IMR-90 (cell line): ENCODE measurements at regions not wholly inside any gene's neighbourhood (a gene's known extent, or its start where the extent isn't known, plus 50 kb on each side); places are given as distances from the start of the nearest gene placed in this dataset.

ENCODE experiments used
- ATAC-seq: fragments of 200-7000 bp; cut with Tn5 transposase; 2 replicates; pipeline ENCODE4 v1.9.1; 2020; ENCODE audit warnings: low read depth, mild to moderate bottlenecking, moderate library complexity
- BruUV-seq: library from RNA; stranded (reverse); fragments of 400-500 nt; replicated peaks from 2 replicates; lab custom pipeline; 2021; lab: Mats Ljungman, UMichigan
- CTCF ChIA-PET: fragments of 300-600 bp; formaldehyde crosslinking; extraction: SDS; loops from one replicate; lab custom pipeline; 2021; ENCODE audit warnings: antibody characterized with exemption; lab: Yijun Ruan, JAX
- POLR2A ChIA-PET: fragments of 300-600 bp; sonication (Branson Sonifier 250); formaldehyde crosslinking; loops from one replicate; lab custom pipeline; 2022; ENCODE audit warnings: antibody characterized with exemption; ENCODE audit not compliant: unreplicated experiment; lab: Charles Lee
- DNase-seq: peaks from one replicate; pipeline ENCODE4 v3.0.0; 2013
- H2AFZ ChIP-seq: replicated peaks from 2 replicates; pipeline ENCODE3; 2013; ENCODE audit warnings: low read length, mild to moderate bottlenecking; ENCODE audit not compliant: poor library complexity
- H2AK5ac ChIP-seq: 2 replicates; pipeline ENCODE4 v1.6.1; 2013; ENCODE audit warnings: low read depth, low read length, inconsistent platforms
- H2AK9ac ChIP-seq: replicated peaks from 2 replicates; pipeline ENCODE3; 2013; ENCODE audit warnings: mild to moderate bottlenecking, low read depth, low read length, moderate library complexity; ENCODE audit not compliant: poor library complexity
- H2BK120ac ChIP-seq: 2 replicates; pipeline ENCODE4 v1.6.1; 2013; ENCODE audit warnings: low read depth, low read length, inconsistent platforms
- H2BK15ac ChIP-seq: 3 replicates; pipeline ENCODE4 v1.6.1; 2013; ENCODE audit warnings: low read depth, low read length, inconsistent platforms
- H2BK20ac ChIP-seq: 2 replicates; pipeline ENCODE4 v1.6.1; 2013; ENCODE audit warnings: low read depth, mild to moderate bottlenecking, inconsistent platforms, low read length, moderate library complexity
- H2BK5ac ChIP-seq: 2 replicates; pipeline ENCODE4 v1.6.1; 2013; ENCODE audit warnings: mild to moderate bottlenecking, low read depth, low read length, inconsistent platforms; ENCODE audit not compliant: poor library complexity, severe bottlenecking
- H3K14ac ChIP-seq: replicated peaks from 2 replicates; pipeline ENCODE4 v1.6.1; 2013; ENCODE audit warnings: low read depth, low read length, inconsistent platforms
- H3K18ac ChIP-seq: 2 replicates; pipeline ENCODE4 v1.6.1; 2013; ENCODE audit warnings: low read depth, low read length, control low read depth
- H3K23ac ChIP-seq: 2 replicates; pipeline ENCODE4 v1.6.1; 2013; ENCODE audit warnings: low read depth, low read length, inconsistent platforms
- H3K27ac ChIP-seq: 2 replicates; pipeline ENCODE4 v1.5.1; 2013; ENCODE audit warnings: mild to moderate bottlenecking, control low read depth, low read length; ENCODE audit not compliant: insufficient read depth
- H3K27me3 ChIP-seq: 2 replicates; pipeline ENCODE4 v1.6.1; 2013; ENCODE audit warnings: low read length; ENCODE audit not compliant: control insufficient read depth, insufficient read depth
- H3K36me3 ChIP-seq: 2 replicates; pipeline ENCODE4 v1.6.1; 2013; ENCODE audit warnings: low read length, mixed read lengths; ENCODE audit not compliant: control insufficient read depth, insufficient read depth
- H3K4ac ChIP-seq: 2 replicates; pipeline ENCODE4 v1.6.1; 2013; ENCODE audit warnings: low read depth, low read length, inconsistent platforms
- H3K4me1 ChIP-seq: 2 replicates; pipeline ENCODE4 v1.6.1; 2013; ENCODE audit warnings: low read length, mixed read lengths; ENCODE audit not compliant: control insufficient read depth, insufficient read depth
- H3K4me2 ChIP-seq: 2 replicates; pipeline ENCODE4 v1.6.1; 2013; ENCODE audit warnings: low read depth, mild to moderate bottlenecking, control low read depth, low read length, moderate library complexity
- H3K4me3 ChIP-seq: 2 replicates; pipeline ENCODE4 v1.5.1; 2013; ENCODE audit warnings: low read depth, mild to moderate bottlenecking, control low read depth, low read length, moderate library complexity; ENCODE audit not compliant: insufficient read depth
- H3K56ac ChIP-seq: 2 replicates; pipeline ENCODE4 v1.6.1; 2013; ENCODE audit warnings: low read length, inconsistent platforms; ENCODE audit not compliant: insufficient read depth; ENCODE audit errors: extremely low read depth
- H3K79me1 ChIP-seq, 2 experiments: 2 replicates each; pipeline ENCODE4 v1.6.1; 2013; ENCODE audit warnings: low read length in 2 of 2, inconsistent platforms in 1 of 2, low read depth in 1 of 2
- H3K9ac ChIP-seq: 2 replicates; pipeline ENCODE4 v1.6.1; 2013; ENCODE audit warnings: low read depth, low read length, control low read depth
- H3K9me1 ChIP-seq: 2 replicates; pipeline ENCODE4 v1.6.1; 2013; ENCODE audit warnings: low read length, inconsistent platforms; ENCODE audit not compliant: insufficient read depth
- H3K9me3 ChIP-seq: 2 replicates; pipeline ENCODE4 v1.6.1; 2013; ENCODE audit warnings: low read length; ENCODE audit not compliant: control insufficient read depth, insufficient read depth
- H4K20me1 ChIP-seq: 2 replicates; pipeline ENCODE4 v1.6.1; 2013; ENCODE audit warnings: low read length, inconsistent platforms; ENCODE audit not compliant: insufficient read depth
- H4K5ac ChIP-seq: 2 replicates; pipeline ENCODE4 v1.6.1; 2013; ENCODE audit warnings: mild to moderate bottlenecking, low read depth, low read length, control low read depth
- H4K8ac ChIP-seq, 2 experiments: 2 replicates each; pipeline ENCODE4 v1.6.1; 2013; ENCODE audit warnings: low read depth in 2 of 2, low read length in 2 of 2, control low read depth in 1 of 2, inconsistent platforms in 1 of 2
- H4K91ac ChIP-seq: 2 replicates; pipeline ENCODE4 v1.6.1; 2013; ENCODE audit warnings: low read depth, low read length, inconsistent platforms; ENCODE audit not compliant: insufficient read depth
- CTCF ChIP-seq: conservative IDR thresholded peaks from 2 replicates; pipeline ENCODE4 v1.5.1; 2012; ENCODE audit warnings: mild to moderate bottlenecking, low read depth, low read length, improper control_type of control experiment
- NFE2L2 ChIP-seq: fragments of 150-350 bp; IDR thresholded peaks from 2 replicates; pipeline ENCODE4 v1.6.1; 2016; ENCODE audit warnings: low read depth, mild to moderate bottlenecking, low read length
- WGBS, 2 experiments: methylation state at CpG; one replicate each; pipeline versions ENCODE4 v1.1.5 to v1.1.7; 2013; ENCODE audit warnings: missing lambda C conversion rate in 2 of 2; ENCODE audit not compliant: insufficient read length in 1 of 2; ENCODE audit errors: extremely low coverage in 2 of 2; 5-methylcytosine and 5-hydroxymethylcytosine counted together
- dilution Hi-C: fragments of 300-500 bp; cut with HindIII; formaldehyde crosslinking; loops from one replicate; pipeline ENCODE4 v1.14.3; 2018; ENCODE audit warnings: low sequenced_read_pairs; ENCODE audit not compliant: unreplicated experiment
- in situ Hi-C: fragments of 300-500 bp; cut with MboI; formaldehyde crosslinking; loops from 3 replicates; pipeline ENCODE4 v1.14.3; 2019; ENCODE audit warnings: low sequenced_read_pairs, inconsistent platforms, mixed read lengths
- intact Hi-C: fragments of 100-400 bp; cut with micrococcal nuclease; formaldehyde crosslinking; loops from 2 replicates; pipeline ENCODE4 v1.10.0; 2022

- Histone ChIP-seq H4K5ac (no peak overlapping the region), H3K9me3 (no peaks in the 10 kb centered on the region), H3K4me1 (no peaks in the 10 kb centered on the region), H2AFZ (no peak overlapping the region), H3K27ac (no peak overlapping the region), H3K56ac (no peak overlapping the region), H3K23ac (no peak overlapping the region), H3K4me3 (no peak overlapping the region), H3K27me3 (no peaks in the 10 kb centered on the region), H3K14ac (no peak overlapping the region), H2BK120ac (no peak overlapping the region), H2BK20ac (no peak overlapping the region), H4K91ac (no peak overlapping the region), H4K20me1 (no peaks in the 10 kb centered on the region), H3K9ac (no peak overlapping the region), H2BK5ac (no peak overlapping the region), H3K4ac (no peak overlapping the region), H2BK15ac (no peak overlapping the region), H2AK5ac (no peak overlapping the region), H2AK9ac (no peak overlapping the region), H3K36me3 (no peaks in the 10 kb centered on the region), H4K8ac (no peak overlapping the region), H3K79me1 (no peaks in the 10 kb centered on the region), H3K9me1 (no peaks in the 10 kb centered on the region), H3K18ac (no peak overlapping the region), H3K4me2 (no peak overlapping the region)
- no peak for ATAC-seq
- no TSS peak for BruUV-seq
- POLR2A ChIA-PET = no interaction called here
- no peak for TF ChIP-seq NFE2L2
- 0 out of 2 replicates have a peak, but pooled peaks have one; percentile 1 for TF ChIP-seq CTCF
- intact Hi-C loops = loop anchor here (5.0 kb wide), 1 partner anchor 1521 kb away; no protein-coding TSS in a partner anchor
- in situ Hi-C loops = no loop called here
- dilution Hi-C loops = no loop called here
- no peak for DNase-seq
- CTCF ChIA-PET = no interaction called here
- no CpG with 5 or more reads among the region's 3 CpGs for WGBS, 2 experiments
Observed at GRCh38 chr14:84006643-84007155, 1523.2 kb upstream of the FLRT2 start.
